ENCODE measurements at regions not wholly inside any gene's neighbourhood (a gene's known extent, or its start where the extent isn't known, plus 50 kb on each side); places are given as distances from the start of the nearest gene placed in this dataset.

DNA sequence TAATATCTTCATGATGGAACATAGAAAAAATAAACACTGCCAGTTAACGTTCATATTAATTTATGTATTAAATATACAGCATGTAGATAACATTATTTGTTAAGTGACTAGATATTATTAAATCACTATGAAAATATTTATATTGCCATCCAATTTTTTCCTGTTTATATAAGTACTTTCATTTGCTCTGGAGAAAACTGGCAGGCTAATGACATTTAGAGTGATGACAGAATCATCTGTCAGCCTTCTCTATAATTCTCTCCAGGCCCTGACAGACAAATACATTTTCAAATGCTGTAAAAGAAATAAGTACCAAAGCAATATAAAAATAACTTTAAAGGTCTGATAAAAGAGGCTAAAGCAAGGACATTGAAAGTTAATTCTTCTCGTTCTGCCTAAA lies 2556.7 kb upstream of the PCDH20 start:
- Mint-ChIP-seq H3K9me3 (peaks cover 19% of the 10 kb centered on the region), H3K27ac (no peak overlapping the region), H3K27me3 (no peaks in the 10 kb centered on the region), H3K36me3 (ENCODE audit: low read depth) (no peaks in the 10 kb centered on the region), H3K4me3 (no peak overlapping the region), H3K4me1 (ENCODE audit: low read depth) (no peaks in the 10 kb centered on the region)
- TF ChIP-seq, protein P1, sequence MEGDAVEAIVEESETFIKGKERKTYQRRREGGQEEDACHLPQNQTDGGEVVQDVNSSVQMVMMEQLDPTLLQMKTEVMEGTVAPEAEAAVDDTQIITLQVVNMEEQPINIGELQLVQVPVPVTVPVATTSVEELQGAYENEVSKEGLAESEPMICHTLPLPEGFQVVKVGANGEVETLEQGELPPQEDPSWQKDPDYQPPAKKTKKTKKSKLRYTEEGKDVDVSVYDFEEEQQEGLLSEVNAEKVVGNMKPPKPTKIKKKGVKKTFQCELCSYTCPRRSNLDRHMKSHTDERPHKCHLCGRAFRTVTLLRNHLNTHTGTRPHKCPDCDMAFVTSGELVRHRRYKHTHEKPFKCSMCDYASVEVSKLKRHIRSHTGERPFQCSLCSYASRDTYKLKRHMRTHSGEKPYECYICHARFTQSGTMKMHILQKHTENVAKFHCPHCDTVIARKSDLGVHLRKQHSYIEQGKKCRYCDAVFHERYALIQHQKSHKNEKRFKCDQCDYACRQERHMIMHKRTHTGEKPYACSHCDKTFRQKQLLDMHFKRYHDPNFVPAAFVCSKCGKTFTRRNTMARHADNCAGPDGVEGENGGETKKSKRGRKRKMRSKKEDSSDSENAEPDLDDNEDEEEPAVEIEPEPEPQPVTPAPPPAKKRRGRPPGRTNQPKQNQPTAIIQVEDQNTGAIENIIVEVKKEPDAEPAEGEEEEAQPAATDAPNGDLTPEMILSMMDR (IDR thresholded peaks at IDR 0.05), result no peak
- Histone ChIP-seq H3K27me3 (ENCODE audit: control insufficient read depth in 1 of 2, insufficient read depth in 2 of 2, low read length in 2 of 2) (no peaks in the 10 kb centered on the region), H3K9me3 (ENCODE audit: control insufficient read depth in 1 of 2, insufficient read depth in 1 of 2, low read length in 2 of 2) (no peaks in the 10 kb centered on the region), H3K36me3 (ENCODE audit: insufficient read depth, low read length) (no peaks in the 10 kb centered on the region), H3K27ac (ENCODE audit: low read depth in 1 of 2, low read length in 2 of 2) (no peak overlapping the region), H3K4me3 (ENCODE audit: low read length) (no peak overlapping the region), H3K4me1 (ENCODE audit: insufficient read depth, low read length) (no peaks in the 10 kb centered on the region)
- intact Hi-C loops (cut with DNase I, micrococcal nuclease), result no loop called here
- CTCF ChIA-PET, result no interaction called here
- no peak for DNase-seq
- POLR2A ChIA-PET, result no interaction called here
- no peak for ATAC-seq (ENCODE audit: poor library complexity)

- no peaks in the 10 kb centered on the region for H3K36me3 ChIP-seq (ENCODE audit: insufficient read depth, low read length)
- Mint-ChIP-seq H3K27ac (no peak overlapping the region), H3K9me3 (peaks cover 9% of the 10 kb centered on the region)
Measured at GRCh38 chr13:63954683-63955082, 2539.0 kb upstream of the PCDH20 start.

GRCh38 chr13:63948045-63948444 lies 2532.4 kb upstream of the PCDH20 start:
- no peaks in the 10 kb centered on the region for H3K36me3 Mint-ChIP-seq (ENCODE audit: low read depth)
- no peaks in the 10 kb centered on the region for H3K4me1 Mint-ChIP-seq (ENCODE audit: low read depth)
- no peak overlapping the region for H3K27ac ChIP-seq (ENCODE audit: low read depth in 1 of 2, low read length in 2 of 2)
- no peak overlapping the region for H3K4me3 Mint-ChIP-seq
- H3K27me3 Mint-ChIP-seq, result no peaks in the 10 kb centered on the region
- DNase-seq (no peak), ATAC-seq (ENCODE audit: poor library complexity) (no peak)
- ChIA-PET CTCF (no interaction called here), POLR2A (no interaction called here)
- intact Hi-C loops (cut with DNase I, micrococcal nuclease), result no loop called here
- no peaks in the 10 kb centered on the region for H3K36me3 ChIP-seq (ENCODE audit: insufficient read depth, low read length)
- TF ChIP-seq, protein P1 (IDR thresholded peaks at IDR 0.05), result no peak
- no peaks in the 10 kb centered on the region for H3K4me1 ChIP-seq (ENCODE audit: insufficient read depth, low read length)
- no peaks in the 10 kb centered on the region for H3K27me3 ChIP-seq (ENCODE audit: control insufficient read depth in 1 of 2, insufficient read depth in 2 of 2, low read length in 2 of 2)
- H3K27ac Mint-ChIP-seq, result no peak overlapping the region
- peaks cover 0 to 7% of the 10 kb centered on the region in 2 experiments for H3K9me3 ChIP-seq (ENCODE audit: control insufficient read depth in 1 of 2, insufficient read depth in 1 of 2, low read length in 2 of 2)
- H3K9me3 Mint-ChIP-seq, result no peaks in the 10 kb centered on the region
- no peak overlapping the region for H3K4me3 ChIP-seq (ENCODE audit: low read length)

More at GRCh38 chr13:63954683-63955082, 2539.0 kb upstream of the PCDH20 start:
- no peaks in the 10 kb centered on the region for H3K27me3 ChIP-seq (ENCODE audit: control insufficient read depth in 1 of 2, insufficient read depth in 2 of 2, low read length in 2 of 2)
- Mint-ChIP-seq H3K4me3 (no peak overlapping the region), H3K36me3 (ENCODE audit: low read depth) (no peaks in the 10 kb centered on the region), H3K27me3 (no peaks in the 10 kb centered on the region), H3K4me1 (ENCODE audit: low read depth) (no peaks in the 10 kb centered on the region)
- no peaks in the 10 kb centered on the region for H3K4me1 ChIP-seq (ENCODE audit: insufficient read depth, low read length)
- POLR2A ChIA-PET, result no interaction called here
- intact Hi-C loops (cut with DNase I, micrococcal nuclease), result no loop called here
- DNase-seq (no peak), ATAC-seq (ENCODE audit: poor library complexity) (no peak)
- TF ChIP-seq, protein P1 (IDR thresholded peaks at IDR 0.05), result no peak
- CTCF ChIA-PET, result no interaction called here
- H3K4me3 ChIP-seq (ENCODE audit: low read length), result no peak overlapping the region
- H3K27ac ChIP-seq (ENCODE audit: low read depth in 1 of 2, low read length in 2 of 2), result no peak overlapping the region
- peaks cover 0 to 3% of the 10 kb centered on the region in 2 experiments for H3K9me3 ChIP-seq (ENCODE audit: control insufficient read depth in 1 of 2, insufficient read depth in 1 of 2, low read length in 2 of 2)
